Brain microvascular endothelial cell (primary cell): ENCODE measurements at regions not wholly inside any gene's neighbourhood (a gene's known extent, or its start where the extent isn't known, plus 50 kb on each side); places are given as distances from the start of the nearest gene placed in this dataset.

Experiments
- DNase-seq: peaks from one replicate; pipeline ENCODE4 v3.0.0-alpha.2; 2020
- H3K27ac ChIP-seq: fragments of 250-450 bp; sonication (Bioruptor Pico); 2 replicates; pipeline ENCODE4 v1.5.1; 2020; ENCODE audit warnings: mild to moderate bottlenecking, moderate library complexity
- H3K27me3 ChIP-seq: fragments of 250-450 bp; sonication (Bioruptor Pico); replicated peaks from 2 replicates; pipeline ENCODE4 v1.5.1; 2020; ENCODE audit warnings: mild to moderate bottlenecking
- H3K36me3 ChIP-seq: fragments of 250-450 bp; sonication (Bioruptor Pico); replicated peaks from 2 replicates; pipeline ENCODE4 v1.5.1; 2020; ENCODE audit warnings: mild to moderate bottlenecking
- H3K4me3 ChIP-seq: 2 replicates; pipeline ENCODE4 v1.5.1; 2011; ENCODE audit warnings: low read depth, mild to moderate bottlenecking, control low read depth, low read length, moderate library complexity
- in situ Hi-C: cut with HindIII; loops from 2 replicates; pipeline ENCODE4 v1.10.0; 2017; ENCODE audit warnings: low sequenced_read_pairs, low pct_ligation_motif_present
- TF ChIP-seq, protein P1 (sequence below): IDR thresholded peaks from 2 replicates; pipeline ENCODE4 v1.5.1; 2011; ENCODE audit warnings: low read depth, mild to moderate bottlenecking, moderate library complexity, low read length, control low read depth, inconsistent platforms; ENCODE audit errors: missing control alignments

DNA sequence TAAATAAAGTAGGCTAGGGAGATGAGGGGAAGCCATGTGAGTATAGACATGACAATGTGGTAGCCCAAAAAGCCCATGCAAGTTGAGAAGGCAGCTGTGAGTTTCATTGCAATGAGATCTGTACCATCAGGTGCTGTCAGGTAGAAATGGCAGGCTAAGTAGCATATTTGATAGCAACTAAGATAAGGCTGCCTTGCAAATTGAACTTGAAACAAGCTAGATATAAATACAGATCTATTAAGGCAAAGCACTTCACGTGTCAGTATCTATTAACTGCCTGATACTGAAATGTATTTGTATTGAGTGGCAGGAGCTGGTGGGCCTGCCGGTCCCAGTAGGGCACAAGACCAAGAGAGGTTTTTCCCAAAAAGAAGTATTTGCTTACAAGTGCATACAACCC is 419.9 kb downstream of the TDRD15 start:
- no peaks in the 10 kb centered on the region for H3K27me3 ChIP-seq
- TF ChIP-seq, protein P1, sequence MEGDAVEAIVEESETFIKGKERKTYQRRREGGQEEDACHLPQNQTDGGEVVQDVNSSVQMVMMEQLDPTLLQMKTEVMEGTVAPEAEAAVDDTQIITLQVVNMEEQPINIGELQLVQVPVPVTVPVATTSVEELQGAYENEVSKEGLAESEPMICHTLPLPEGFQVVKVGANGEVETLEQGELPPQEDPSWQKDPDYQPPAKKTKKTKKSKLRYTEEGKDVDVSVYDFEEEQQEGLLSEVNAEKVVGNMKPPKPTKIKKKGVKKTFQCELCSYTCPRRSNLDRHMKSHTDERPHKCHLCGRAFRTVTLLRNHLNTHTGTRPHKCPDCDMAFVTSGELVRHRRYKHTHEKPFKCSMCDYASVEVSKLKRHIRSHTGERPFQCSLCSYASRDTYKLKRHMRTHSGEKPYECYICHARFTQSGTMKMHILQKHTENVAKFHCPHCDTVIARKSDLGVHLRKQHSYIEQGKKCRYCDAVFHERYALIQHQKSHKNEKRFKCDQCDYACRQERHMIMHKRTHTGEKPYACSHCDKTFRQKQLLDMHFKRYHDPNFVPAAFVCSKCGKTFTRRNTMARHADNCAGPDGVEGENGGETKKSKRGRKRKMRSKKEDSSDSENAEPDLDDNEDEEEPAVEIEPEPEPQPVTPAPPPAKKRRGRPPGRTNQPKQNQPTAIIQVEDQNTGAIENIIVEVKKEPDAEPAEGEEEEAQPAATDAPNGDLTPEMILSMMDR = no peak
- in situ Hi-C loops = no loop called here
- no peak overlapping the region for H3K4me3 ChIP-seq
- H3K27ac ChIP-seq = no peak overlapping the region
- DNase-seq = no peak
- no peaks in the 10 kb centered on the region for H3K36me3 ChIP-seq

DNA sequence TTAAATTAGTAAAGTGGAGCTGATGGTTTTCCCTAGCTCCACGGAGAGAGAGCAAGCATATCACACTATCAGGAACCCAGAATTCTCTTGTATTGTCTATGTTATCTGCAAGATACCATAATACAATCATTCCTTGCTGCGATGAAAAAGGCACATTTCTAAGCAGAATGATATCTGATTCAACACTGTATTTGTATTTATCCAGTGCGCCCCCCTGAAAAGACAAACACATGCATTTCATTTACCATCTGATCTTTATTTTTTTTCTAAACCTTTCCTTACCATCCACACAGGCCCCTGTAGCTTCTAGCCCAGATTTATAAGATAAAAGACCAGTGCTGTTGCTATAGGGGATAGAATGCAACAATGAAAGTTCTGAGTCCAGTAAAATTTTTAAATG is 420.6 kb downstream of the TDRD15 start:
- Histone ChIP-seq H3K27me3 (no peaks in the 10 kb centered on the region), H3K27ac (no peak overlapping the region), H3K36me3 (no peaks in the 10 kb centered on the region), H3K4me3 (no peak overlapping the region)
- DNase-seq = no peak
- TF ChIP-seq, protein P1 = no peak
- in situ Hi-C loops = no loop called here

- no peak for DNase-seq
- in situ Hi-C loops = no loop called here
- Histone ChIP-seq H3K36me3 (no peaks in the 10 kb centered on the region), H3K4me3 (no peak overlapping the region), H3K27ac (no peak overlapping the region), H3K27me3 (no peaks in the 10 kb centered on the region)
- TF ChIP-seq, protein P1 = no peak
Measured at GRCh38 chr2:21552981-21553380, 429.2 kb downstream of the TDRD15 start.

DNA sequence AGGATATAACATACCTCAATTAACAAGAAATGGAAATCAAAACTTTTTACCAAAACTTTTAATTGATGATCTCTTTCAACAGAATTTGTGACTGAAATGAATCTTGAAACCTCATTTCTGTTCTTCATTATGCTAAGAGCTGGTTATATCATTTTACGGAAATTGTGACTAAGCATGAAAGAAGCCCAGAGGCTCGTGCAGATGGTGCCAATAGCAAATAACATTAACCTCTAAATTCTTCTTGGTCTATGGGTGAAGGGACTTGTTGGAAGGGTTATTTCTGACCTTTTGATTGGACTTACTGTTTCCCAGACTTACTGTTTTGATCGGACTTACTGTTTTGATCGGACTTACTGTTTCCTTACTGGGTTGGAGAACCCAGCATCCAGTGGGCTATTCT is 435.6 kb downstream of the TDRD15 start:
- in situ Hi-C loops = no loop called here
- H3K36me3 ChIP-seq = no peaks in the 10 kb centered on the region
- no peaks in the 10 kb centered on the region for H3K27me3 ChIP-seq
- TF ChIP-seq, protein P1 = no peak
- no peak for DNase-seq
- no peak overlapping the region for H3K27ac ChIP-seq
- no peak overlapping the region for H3K4me3 ChIP-seq

DNA sequence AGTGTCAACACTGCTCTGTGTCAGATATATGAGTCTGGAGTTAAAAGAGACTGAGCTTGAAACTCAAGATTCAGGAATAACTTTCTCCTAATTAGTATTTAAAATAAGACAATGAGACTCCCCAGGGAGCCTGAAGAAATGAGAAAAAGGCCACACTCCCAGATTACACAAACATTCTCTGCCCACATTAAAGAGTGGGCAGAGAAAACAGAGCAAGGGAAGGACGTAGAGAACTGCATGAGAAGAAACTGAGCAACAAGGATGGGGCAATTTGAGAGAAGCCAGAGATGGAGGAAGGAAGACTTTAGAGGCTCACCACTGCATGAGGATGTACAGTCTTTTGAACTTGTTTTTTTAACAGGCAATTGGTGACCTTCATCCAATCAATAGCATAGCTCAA is 438.2 kb downstream of the TDRD15 start:
- TF ChIP-seq, protein P1 = no peak
- no peak overlapping the region for H3K27ac ChIP-seq
- no peaks in the 10 kb centered on the region for H3K36me3 ChIP-seq
- no peaks in the 10 kb centered on the region for H3K27me3 ChIP-seq
- no peak for DNase-seq
- H3K4me3 ChIP-seq = no peak overlapping the region
- in situ Hi-C loops = no loop called here

DNA sequence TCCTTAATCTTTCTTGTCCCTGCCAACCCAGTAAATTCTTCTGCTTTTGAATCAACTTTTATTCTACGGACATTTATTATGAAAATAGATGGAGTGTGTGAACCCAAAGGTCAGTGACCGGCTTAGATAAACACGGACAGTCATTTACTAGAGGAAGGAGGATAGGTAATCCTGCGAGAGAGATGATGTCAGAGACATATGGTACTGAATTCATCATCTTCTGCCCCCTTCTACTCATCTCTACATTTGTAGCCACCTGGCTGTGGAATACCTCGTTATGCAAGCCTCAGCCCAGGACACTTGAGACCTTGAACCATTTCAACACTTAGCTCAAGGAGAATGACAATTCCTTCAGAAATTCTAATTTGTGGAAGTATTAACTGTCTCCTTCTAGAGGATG is 443.6 kb downstream of the TDRD15 start:
- in situ Hi-C loops = no loop called here
- Histone ChIP-seq H3K27ac (no peak overlapping the region), H3K36me3 (no peaks in the 10 kb centered on the region), H3K27me3 (no peaks in the 10 kb centered on the region), H3K4me3 (no peak overlapping the region)
- TF ChIP-seq, protein P1 = no peak
- no peak for DNase-seq
